ENCODE measurements at regions not wholly inside any gene's neighbourhood (a gene's known extent, or its start where the extent isn't known, plus 50 kb on each side); places are given as distances from the start of the nearest gene placed in this dataset.
"Not testable (repeated sequence)": the region's sequence is repeated elsewhere in the genome, so short reads cannot be mapped to it uniquely, and the experiment has no call there.

DNA sequence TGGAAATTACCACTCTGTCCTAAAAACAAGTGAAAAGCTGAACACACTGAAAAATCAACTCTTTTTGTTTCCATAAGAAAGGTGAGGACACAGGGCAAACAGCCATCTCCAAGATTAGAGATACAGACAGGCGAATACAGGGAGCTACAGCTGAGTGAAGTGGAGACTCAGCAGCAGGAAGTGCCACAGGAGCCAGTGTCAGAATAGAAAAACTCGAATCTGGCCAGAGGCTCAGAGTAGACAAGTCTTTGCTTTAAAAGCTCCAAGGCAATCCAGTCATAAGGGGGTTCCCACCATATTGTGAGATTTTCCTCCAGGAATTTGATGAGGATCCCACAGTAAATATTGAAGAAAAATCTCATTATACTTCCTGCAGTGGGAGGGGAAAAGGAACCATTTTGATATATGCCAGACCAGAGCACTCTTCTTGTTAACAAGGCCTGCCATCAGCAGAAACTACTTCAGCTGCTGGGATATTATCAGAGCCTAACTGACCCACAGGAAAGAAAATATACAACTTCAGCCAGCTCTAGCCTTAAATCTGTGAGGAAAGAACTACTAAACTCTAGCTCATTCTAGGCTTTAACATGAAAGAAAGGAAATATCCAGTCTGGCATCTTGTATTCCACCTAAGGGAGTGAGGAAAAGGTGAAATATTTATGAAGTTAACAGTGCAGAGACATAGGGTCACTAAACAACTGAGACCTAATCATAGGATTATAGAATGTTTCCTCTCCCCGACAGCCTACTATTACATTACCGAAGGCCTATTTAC lies 256.2 kb upstream of the OLFM3 start:
- no peak for TF ChIP-seq CTCF (conservative IDR thresholded peaks at IDR 0.05; ENCODE audit: low read depth, low read length)
- no peak for DNase-seq (ENCODE audit: low read depth)

DNA sequence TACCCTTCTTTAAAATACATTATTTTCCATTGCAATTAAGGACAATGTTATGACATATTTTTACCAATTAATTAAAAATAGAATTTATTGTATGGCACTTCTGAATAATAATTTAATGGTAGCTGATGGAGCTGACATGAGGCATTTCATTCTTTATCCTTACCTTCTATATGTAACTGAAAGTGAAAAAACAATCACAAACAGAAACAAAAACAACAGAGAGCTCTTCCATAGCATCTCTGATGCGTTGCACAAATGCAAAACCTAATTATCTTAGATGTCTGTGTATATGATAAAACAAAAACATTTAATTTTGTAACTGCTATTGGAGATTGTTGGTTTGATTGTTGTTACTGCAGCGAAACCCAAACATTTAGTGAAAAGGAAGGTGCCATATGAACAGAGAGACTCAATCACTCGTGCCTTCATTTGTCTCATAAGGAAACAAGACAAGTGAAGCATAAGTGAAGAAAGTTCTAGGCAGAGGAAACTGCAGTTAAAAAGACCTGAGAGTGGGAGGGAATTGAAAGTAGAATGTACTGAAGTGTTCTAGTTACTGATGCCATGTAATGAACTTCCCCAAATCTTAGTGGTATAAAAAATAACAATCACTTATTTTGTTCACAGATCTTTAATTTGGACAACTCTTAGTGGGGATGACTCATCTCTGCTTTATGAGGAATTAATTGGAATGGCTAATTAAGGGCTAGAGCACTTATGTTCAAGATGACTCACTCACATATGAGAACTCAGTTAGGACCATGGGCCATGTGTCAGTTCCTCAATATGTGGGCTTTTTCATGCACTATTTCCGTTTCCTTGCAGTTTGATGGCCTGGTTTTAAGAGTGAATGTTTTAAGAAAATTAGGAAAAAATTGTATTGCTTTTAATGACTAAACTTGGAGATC lies 245.0 kb upstream of the OLFM3 start:
- no peak for TF ChIP-seq CTCF (conservative IDR thresholded peaks at IDR 0.05; ENCODE audit: low read depth, low read length)
- no peak for DNase-seq (ENCODE audit: low read depth)
- no peak overlapping the region for H3K4me3 ChIP-seq (ENCODE audit: low read length)

More for the DNA sequence above, 256.2 kb upstream of the OLFM3 start:
- H3K4me3 ChIP-seq (ENCODE audit: low read length) = no peak overlapping the region

DNA sequence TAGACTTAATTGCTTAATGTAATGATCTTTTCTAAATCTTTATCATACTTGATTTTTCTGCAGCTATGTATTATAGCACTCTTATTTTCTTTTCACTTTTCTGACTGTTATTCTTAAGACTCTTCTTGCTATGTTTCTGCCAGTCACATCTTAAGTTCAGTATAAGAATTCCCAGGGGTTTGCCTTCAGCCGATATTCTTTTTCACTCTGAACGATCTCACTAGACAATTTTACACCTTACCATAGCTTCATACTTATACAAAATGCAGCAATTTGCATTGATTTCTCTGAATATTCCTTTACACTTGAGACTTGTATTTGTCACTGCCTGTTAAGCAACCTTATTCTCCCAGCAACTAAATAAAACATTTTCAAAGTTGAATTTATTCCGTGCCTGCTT lies 242.5 kb upstream of the OLFM3 start:
- DNase-seq (ENCODE audit: low read depth) = no peak
- no peak for TF ChIP-seq CTCF (conservative IDR thresholded peaks at IDR 0.05; ENCODE audit: low read depth, low read length)
- no peak overlapping the region for H3K4me3 ChIP-seq (ENCODE audit: low read length)

DNA sequence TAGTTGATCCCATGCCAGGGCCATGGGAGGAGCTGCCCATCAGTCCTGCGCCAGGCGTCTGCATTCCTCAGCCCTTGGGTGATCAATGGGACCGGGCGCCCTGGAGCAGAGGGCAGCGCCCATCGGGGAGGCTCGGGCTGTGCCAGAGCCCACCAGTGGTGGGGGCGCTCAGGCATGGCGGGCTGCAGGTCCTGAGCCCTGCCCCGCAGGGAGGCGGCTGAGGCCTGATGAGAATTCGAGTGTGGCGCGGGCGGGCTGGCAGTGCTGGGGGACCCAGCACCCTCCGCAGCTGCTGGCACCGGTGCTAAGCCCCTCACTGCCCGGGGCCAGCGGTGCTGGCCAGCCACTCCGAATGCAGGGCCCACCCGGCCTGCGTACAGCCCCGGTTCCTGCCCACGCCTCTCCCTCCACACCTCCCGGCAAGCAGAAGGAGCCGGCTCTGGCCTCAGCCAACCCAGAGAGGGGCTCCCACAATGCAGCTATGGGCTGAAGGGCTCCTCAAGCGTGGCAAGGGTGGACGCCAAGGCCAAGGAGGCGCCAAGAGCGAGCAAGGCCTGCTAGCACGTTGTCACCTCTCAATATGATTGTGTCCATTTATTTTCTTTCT lies 238.1 kb upstream of the OLFM3 start:
- H3K4me3 ChIP-seq (ENCODE audit: low read length) = no peak overlapping the region
- no peak for TF ChIP-seq CTCF (conservative IDR thresholded peaks at IDR 0.05; ENCODE audit: low read depth, low read length)
- no peak for DNase-seq (ENCODE audit: low read depth)

- no peak for TF ChIP-seq CTCF (conservative IDR thresholded peaks at IDR 0.05; ENCODE audit: low read depth, low read length)
These were observed 222.7 kb upstream of the OLFM3 start for GRCh38 chr1:102219463-102219862.

GRCh38 chr1:102210891-102211290 lies 214.2 kb upstream of the OLFM3 start:
- not testable (repeated sequence) for DNase-seq (ENCODE audit: low read depth); H3K4me3 ChIP-seq (ENCODE audit: low read length)

More at GRCh38 chr1:102219463-102219862, 222.7 kb upstream of the OLFM3 start:
- H3K4me3 ChIP-seq (ENCODE audit: low read length) = no peak overlapping the region
- DNase-seq (ENCODE audit: low read depth) = no peak

- no peak overlapping the region for H3K4me3 ChIP-seq (ENCODE audit: low read length)
- TF ChIP-seq CTCF (conservative IDR thresholded peaks at IDR 0.05; ENCODE audit: low read depth, low read length) = peak; percentile 72
- DNase-seq (ENCODE audit: low read depth) = peak; percentile 39
These were observed 195.0 kb upstream of the OLFM3 start for GRCh38 chr1:102191723-102192122.

All from retinal pigment epithelial cell (primary cell).